IMR-90 (cell line): ENCODE measurements at regions not wholly inside any gene's neighbourhood (a gene's known extent, or its start where the extent isn't known, plus 50 kb on each side); places are given as distances from the start of the nearest gene placed in this dataset.

Source experiments
- ATAC-seq: fragments of 200-7000 bp; cut with Tn5 transposase; 2 replicates; pipeline ENCODE4 v1.9.1; 2020; ENCODE audit warnings: low read depth, mild to moderate bottlenecking, moderate library complexity
- BruUV-seq: library from RNA; stranded (reverse); fragments of 400-500 nt; replicated peaks from 2 replicates; lab custom pipeline; 2021; lab: Mats Ljungman, UMichigan
- CTCF ChIA-PET: fragments of 300-600 bp; formaldehyde crosslinking; extraction: SDS; loops from one replicate; lab custom pipeline; 2021; ENCODE audit warnings: antibody characterized with exemption; lab: Yijun Ruan, JAX
- POLR2A ChIA-PET: fragments of 300-600 bp; sonication (Branson Sonifier 250); formaldehyde crosslinking; loops from one replicate; lab custom pipeline; 2022; ENCODE audit warnings: antibody characterized with exemption; ENCODE audit not compliant: unreplicated experiment; lab: Charles Lee
- DNase-seq: peaks from one replicate; pipeline ENCODE4 v3.0.0; 2013
- H2AFZ ChIP-seq: replicated peaks from 2 replicates; pipeline ENCODE3; 2013; ENCODE audit warnings: low read length, mild to moderate bottlenecking; ENCODE audit not compliant: poor library complexity
- H2AK5ac ChIP-seq: 2 replicates; pipeline ENCODE4 v1.6.1; 2013; ENCODE audit warnings: low read depth, low read length, inconsistent platforms
- H2AK9ac ChIP-seq: replicated peaks from 2 replicates; pipeline ENCODE3; 2013; ENCODE audit warnings: mild to moderate bottlenecking, low read depth, low read length, moderate library complexity; ENCODE audit not compliant: poor library complexity
- H2BK120ac ChIP-seq: 2 replicates; pipeline ENCODE4 v1.6.1; 2013; ENCODE audit warnings: low read depth, low read length, inconsistent platforms
- H2BK15ac ChIP-seq: 3 replicates; pipeline ENCODE4 v1.6.1; 2013; ENCODE audit warnings: low read depth, low read length, inconsistent platforms
- H2BK20ac ChIP-seq: 2 replicates; pipeline ENCODE4 v1.6.1; 2013; ENCODE audit warnings: low read depth, mild to moderate bottlenecking, inconsistent platforms, low read length, moderate library complexity
- H2BK5ac ChIP-seq: 2 replicates; pipeline ENCODE4 v1.6.1; 2013; ENCODE audit warnings: mild to moderate bottlenecking, low read depth, low read length, inconsistent platforms; ENCODE audit not compliant: poor library complexity, severe bottlenecking
- H3K14ac ChIP-seq: replicated peaks from 2 replicates; pipeline ENCODE4 v1.6.1; 2013; ENCODE audit warnings: low read depth, low read length, inconsistent platforms
- H3K18ac ChIP-seq: 2 replicates; pipeline ENCODE4 v1.6.1; 2013; ENCODE audit warnings: low read depth, low read length, control low read depth
- H3K23ac ChIP-seq: 2 replicates; pipeline ENCODE4 v1.6.1; 2013; ENCODE audit warnings: low read depth, low read length, inconsistent platforms
- H3K27ac ChIP-seq: 2 replicates; pipeline ENCODE4 v1.5.1; 2013; ENCODE audit warnings: mild to moderate bottlenecking, control low read depth, low read length; ENCODE audit not compliant: insufficient read depth
- H3K27me3 ChIP-seq: 2 replicates; pipeline ENCODE4 v1.6.1; 2013; ENCODE audit warnings: low read length; ENCODE audit not compliant: control insufficient read depth, insufficient read depth
- H3K36me3 ChIP-seq: 2 replicates; pipeline ENCODE4 v1.6.1; 2013; ENCODE audit warnings: low read length, mixed read lengths; ENCODE audit not compliant: control insufficient read depth, insufficient read depth
- H3K4ac ChIP-seq: 2 replicates; pipeline ENCODE4 v1.6.1; 2013; ENCODE audit warnings: low read depth, low read length, inconsistent platforms
- H3K4me1 ChIP-seq: 2 replicates; pipeline ENCODE4 v1.6.1; 2013; ENCODE audit warnings: low read length, mixed read lengths; ENCODE audit not compliant: control insufficient read depth, insufficient read depth
- H3K4me2 ChIP-seq: 2 replicates; pipeline ENCODE4 v1.6.1; 2013; ENCODE audit warnings: low read depth, mild to moderate bottlenecking, control low read depth, low read length, moderate library complexity
- H3K4me3 ChIP-seq: 2 replicates; pipeline ENCODE4 v1.5.1; 2013; ENCODE audit warnings: low read depth, mild to moderate bottlenecking, control low read depth, low read length, moderate library complexity; ENCODE audit not compliant: insufficient read depth
- H3K56ac ChIP-seq: 2 replicates; pipeline ENCODE4 v1.6.1; 2013; ENCODE audit warnings: low read length, inconsistent platforms; ENCODE audit not compliant: insufficient read depth; ENCODE audit errors: extremely low read depth
- H3K79me1 ChIP-seq, 2 experiments: 2 replicates each; pipeline ENCODE4 v1.6.1; 2013; ENCODE audit warnings: low read length in 2 of 2, inconsistent platforms in 1 of 2, low read depth in 1 of 2
- H3K9ac ChIP-seq: 2 replicates; pipeline ENCODE4 v1.6.1; 2013; ENCODE audit warnings: low read depth, low read length, control low read depth
- H3K9me1 ChIP-seq: 2 replicates; pipeline ENCODE4 v1.6.1; 2013; ENCODE audit warnings: low read length, inconsistent platforms; ENCODE audit not compliant: insufficient read depth
- H3K9me3 ChIP-seq: 2 replicates; pipeline ENCODE4 v1.6.1; 2013; ENCODE audit warnings: low read length; ENCODE audit not compliant: control insufficient read depth, insufficient read depth
- H4K20me1 ChIP-seq: 2 replicates; pipeline ENCODE4 v1.6.1; 2013; ENCODE audit warnings: low read length, inconsistent platforms; ENCODE audit not compliant: insufficient read depth
- H4K5ac ChIP-seq: 2 replicates; pipeline ENCODE4 v1.6.1; 2013; ENCODE audit warnings: mild to moderate bottlenecking, low read depth, low read length, control low read depth
- H4K8ac ChIP-seq, 2 experiments: 2 replicates each; pipeline ENCODE4 v1.6.1; 2013; ENCODE audit warnings: low read depth in 2 of 2, low read length in 2 of 2, control low read depth in 1 of 2, inconsistent platforms in 1 of 2
- H4K91ac ChIP-seq: 2 replicates; pipeline ENCODE4 v1.6.1; 2013; ENCODE audit warnings: low read depth, low read length, inconsistent platforms; ENCODE audit not compliant: insufficient read depth
- CHD1 ChIP-seq: IDR thresholded peaks from 2 replicates; pipeline ENCODE4 v1.6.1; 2012; ENCODE audit warnings: low read depth, low read length, improper control_type of control experiment
- MAZ ChIP-seq: IDR thresholded peaks from 2 replicates; pipeline ENCODE4 v1.6.1; 2012; ENCODE audit warnings: low read depth, mild to moderate bottlenecking, low read length, improper control_type of control experiment, moderate library complexity, borderline replicate concordance
- MXI1 ChIP-seq: IDR thresholded peaks from 2 replicates; pipeline ENCODE4 v1.6.1; 2012; ENCODE audit warnings: low read depth, mild to moderate bottlenecking, low read length, moderate library complexity, borderline replicate concordance
- RCOR1 ChIP-seq: IDR thresholded peaks from 2 replicates; pipeline ENCODE4 v1.6.1; 2012; ENCODE audit warnings: mild to moderate bottlenecking, low read length, improper control_type of control experiment; ENCODE audit not compliant: insufficient replicate concordance
- WGBS, 2 experiments: methylation state at CpG; one replicate each; pipeline versions ENCODE4 v1.1.5 to v1.1.7; 2013; ENCODE audit warnings: missing lambda C conversion rate in 2 of 2; ENCODE audit not compliant: insufficient read length in 1 of 2; ENCODE audit errors: extremely low coverage in 2 of 2; 5-methylcytosine and 5-hydroxymethylcytosine counted together
- dilution Hi-C: fragments of 300-500 bp; cut with HindIII; formaldehyde crosslinking; loops from one replicate; pipeline ENCODE4 v1.14.3; 2018; ENCODE audit warnings: low sequenced_read_pairs; ENCODE audit not compliant: unreplicated experiment
- in situ Hi-C: fragments of 300-500 bp; cut with MboI; formaldehyde crosslinking; loops from 3 replicates; pipeline ENCODE4 v1.14.3; 2019; ENCODE audit warnings: low sequenced_read_pairs, inconsistent platforms, mixed read lengths
- intact Hi-C: fragments of 100-400 bp; cut with micrococcal nuclease; formaldehyde crosslinking; loops from 2 replicates; pipeline ENCODE4 v1.10.0; 2022
- TF ChIP-seq, protein P1 (sequence below): conservative IDR thresholded peaks from 2 replicates; pipeline ENCODE4 v1.5.1; 2012; ENCODE audit warnings: mild to moderate bottlenecking, low read depth, low read length, improper control_type of control experiment
- TF ChIP-seq, protein P2 (sequence below): fragments of 150-350 bp; IDR thresholded peaks from 2 replicates; pipeline ENCODE4 v1.6.1; 2017; ENCODE audit warnings: mild to moderate bottlenecking, antibody characterized with exemption, low read length, low read depth

- Histone ChIP-seq H2BK20ac (no peak overlapping the region), H3K4me3 (no peak overlapping the region), H3K4me2 (no peak overlapping the region), H2BK15ac (no peak overlapping the region), H3K4ac (no peak overlapping the region), H2AK9ac (no peak overlapping the region), H2BK120ac (no peak overlapping the region), H3K56ac (no peak overlapping the region), H3K36me3 (no peaks in the 10 kb centered on the region), H2BK5ac (no peak overlapping the region), H3K4me1 (no peaks in the 10 kb centered on the region), H3K23ac (no peak overlapping the region), H3K18ac (no peak overlapping the region), H4K8ac (no peak overlapping the region), H2AFZ (no peak overlapping the region), H2AK5ac (no peak overlapping the region), H3K9ac (no peak overlapping the region), H4K5ac (no peak overlapping the region), H3K27ac (no peak overlapping the region), H4K20me1 (no peaks in the 10 kb centered on the region), H3K9me1 (no peaks in the 10 kb centered on the region), H3K14ac (no peak overlapping the region), H4K91ac (no peak overlapping the region), H3K79me1 (no peaks in the 10 kb centered on the region), H3K27me3 (no peaks in the 10 kb centered on the region), H3K9me3 (no peaks in the 10 kb centered on the region)
- in situ Hi-C loops = no loop called here
- dilution Hi-C loops = no loop called here
- DNase-seq = no peak
- TF ChIP-seq CHD1 = no peak
- TF ChIP-seq, protein P1, sequence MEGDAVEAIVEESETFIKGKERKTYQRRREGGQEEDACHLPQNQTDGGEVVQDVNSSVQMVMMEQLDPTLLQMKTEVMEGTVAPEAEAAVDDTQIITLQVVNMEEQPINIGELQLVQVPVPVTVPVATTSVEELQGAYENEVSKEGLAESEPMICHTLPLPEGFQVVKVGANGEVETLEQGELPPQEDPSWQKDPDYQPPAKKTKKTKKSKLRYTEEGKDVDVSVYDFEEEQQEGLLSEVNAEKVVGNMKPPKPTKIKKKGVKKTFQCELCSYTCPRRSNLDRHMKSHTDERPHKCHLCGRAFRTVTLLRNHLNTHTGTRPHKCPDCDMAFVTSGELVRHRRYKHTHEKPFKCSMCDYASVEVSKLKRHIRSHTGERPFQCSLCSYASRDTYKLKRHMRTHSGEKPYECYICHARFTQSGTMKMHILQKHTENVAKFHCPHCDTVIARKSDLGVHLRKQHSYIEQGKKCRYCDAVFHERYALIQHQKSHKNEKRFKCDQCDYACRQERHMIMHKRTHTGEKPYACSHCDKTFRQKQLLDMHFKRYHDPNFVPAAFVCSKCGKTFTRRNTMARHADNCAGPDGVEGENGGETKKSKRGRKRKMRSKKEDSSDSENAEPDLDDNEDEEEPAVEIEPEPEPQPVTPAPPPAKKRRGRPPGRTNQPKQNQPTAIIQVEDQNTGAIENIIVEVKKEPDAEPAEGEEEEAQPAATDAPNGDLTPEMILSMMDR = no peak
- no peak for TF ChIP-seq MXI1
- no peak for TF ChIP-seq MAZ
- no peak for TF ChIP-seq RCOR1
- TF ChIP-seq, protein P2, sequence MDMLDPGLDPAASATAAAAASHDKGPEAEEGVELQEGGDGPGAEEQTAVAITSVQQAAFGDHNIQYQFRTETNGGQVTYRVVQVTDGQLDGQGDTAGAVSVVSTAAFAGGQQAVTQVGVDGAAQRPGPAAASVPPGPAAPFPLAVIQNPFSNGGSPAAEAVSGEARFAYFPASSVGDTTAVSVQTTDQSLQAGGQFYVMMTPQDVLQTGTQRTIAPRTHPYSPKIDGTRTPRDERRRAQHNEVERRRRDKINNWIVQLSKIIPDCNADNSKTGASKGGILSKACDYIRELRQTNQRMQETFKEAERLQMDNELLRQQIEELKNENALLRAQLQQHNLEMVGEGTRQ = no peak
- no peak for ATAC-seq
- CTCF ChIA-PET = no interaction called here
- WGBS, 2 experiments = no CpG with 5 or more reads among the region's 2 CpGs
- BruUV-seq = no TSS peak
- POLR2A ChIA-PET = no interaction called here
- intact Hi-C loops = no loop called here
Measured at GRCh38 chr5:16311666-16312065, 132.1 kb upstream of the MARCHF11 start.
